ENCODE measurements at regions not wholly inside any gene's neighbourhood (a gene's known extent, or its start where the extent isn't known, plus 50 kb on each side); places are given as distances from the start of the nearest gene placed in this dataset.

- CTCF ChIA-PET (ENCODE audit: low intra/inter-chr PET ratio), result no interaction called here
- Histone ChIP-seq H3K27me3 (ENCODE audit: control insufficient read depth in 2 of 2, insufficient read depth in 2 of 2, low read length in 2 of 2) (no peaks in the 10 kb centered on the region), H3K4me2 (ENCODE audit: insufficient read depth, low read length) (no peak overlapping the region), H4K20me1 (replicated peaks; ENCODE audit: control insufficient read depth, insufficient read depth, low read length) (no peaks in the 10 kb centered on the region), H3K79me2 (ENCODE audit: control insufficient read depth, insufficient read depth, low read length) (no peaks in the 10 kb centered on the region), H3K27ac (ENCODE audit: extremely low read depth, low read depth, low read length) (no peak overlapping the region), H3K9me1 (ENCODE audit: control insufficient read depth, insufficient read depth, low read length) (no peaks in the 10 kb centered on the region), H3K9ac (ENCODE audit: insufficient read depth in 1 of 2, low read depth in 2 of 2, low read length in 2 of 2) (no peak overlapping the region), H3K4me3 (no peak overlapping the region), H3K9me3 (replicated peaks; ENCODE audit: control insufficient read depth, insufficient read depth, low read depth, low read length) (no peaks in the 10 kb centered on the region; the same call in 1 of the 2 replicates), H3K4me1 (replicated peaks in 1 of 2; ENCODE audit: control insufficient read depth in 2 of 2, insufficient read depth in 2 of 2, low read length in 2 of 2) (no peaks in the 10 kb centered on the region), H3K36me3 (ENCODE audit: control insufficient read depth, insufficient read depth, low read length) (no peaks in the 10 kb centered on the region), H2AFZ (ENCODE audit: low read depth, low read length) (no peak overlapping the region)
- FAIRE-seq, result no peak
- DNase-seq (ENCODE audit: extremely low read depth in 1 of 4, low spot score in 3 of 4), result no peak
- in situ Hi-C loops (cut with MboI) (no loop called here), intact Hi-C loops (cut with micrococcal nuclease) (no loop called here)
- BruUV-seq (replicated peaks), result no TSS peak
- WGBS (ENCODE audit: insufficient coverage, low coverage, missing lambda C conversion rate), result 1% methylated on average over 7 of the region's 7 CpGs
- no peak for ATAC-seq
- TF ChIP-seq GTF2E2 (tag; IDR thresholded peaks at IDR 0.05) (no peak), MIER1 (IDR thresholded peaks at IDR 0.05; ENCODE audit: low read depth) (no peak), EGR1 (conservative IDR thresholded peaks at IDR 0.05) (no peak), TFAP4 (CRISPR knock-in tag; IDR thresholded peaks at IDR 0.05; ENCODE audit: borderline replicate concordance) (no peak), MECOM (CRISPR knock-in tag; IDR thresholded peaks at IDR 0.05) (no peak), CUX1 (CRISPR knock-in tag; IDR thresholded peaks at IDR 0.05) (no peak), ZBTB26 (CRISPR knock-in tag; IDR thresholded peaks at IDR 0.05) (no peak), ZBTB7A (IDR thresholded peaks at IDR 0.05; ENCODE audit: borderline replicate concordance, control insufficient read depth, low read depth, low read length) (no peak), ZNF274 (IDR thresholded peaks at IDR 0.05; ENCODE audit: borderline replicate concordance, low read depth, low read length) (no peak), RBM25 (IDR thresholded peaks at IDR 0.05; ENCODE audit: low read depth, low read length, severe bottlenecking) (no peak)
- POLR2A ChIA-PET, result interaction anchor here (0.6 kb wide), 1 partner anchor 776 kb away, joined by 3 read pairs; no protein-coding TSS in a partner anchor
Observed at GRCh38 chr2:149904352-149905175, 317.0 kb upstream of the MMADHC start.

All from K562 (cell line).